H9 (cell line): ENCODE measurements at regions not wholly inside any gene's neighbourhood (a gene's known extent, or its start where the extent isn't known, plus 50 kb on each side); places are given as distances from the start of the nearest gene placed in this dataset.

Experiments
- DNase-seq: peaks from one replicate; pipeline ENCODE4 v3.0.0-alpha.2; 2017
- H2AFZ ChIP-seq: one replicate; pipeline ENCODE4 v1.6.1; 2013; ENCODE audit warnings: mild to moderate bottlenecking, low read length, control low read depth, moderate library complexity
- H2AK5ac ChIP-seq: 2 replicates; pipeline ENCODE4 v1.6.1; 2013; ENCODE audit warnings: low read length, control low read depth, mixed read lengths; ENCODE audit not compliant: insufficient read length
- H2BK120ac ChIP-seq: one replicate; pipeline ENCODE4 v1.6.1; 2013; ENCODE audit warnings: low read depth, mild to moderate bottlenecking, low read length, control low read depth, inconsistent platforms; ENCODE audit not compliant: poor library complexity, severe bottlenecking
- H2BK12ac ChIP-seq: 2 replicates; pipeline ENCODE4 v1.6.1; 2013; ENCODE audit warnings: low read length, control low read depth, mixed read lengths, low read depth; ENCODE audit not compliant: insufficient read length
- H2BK15ac ChIP-seq: 2 replicates; pipeline ENCODE4 v1.6.1; 2013; ENCODE audit warnings: low read depth, low read length, control low read depth
- H2BK20ac ChIP-seq: one replicate; pipeline ENCODE4 v1.6.1; 2013; ENCODE audit warnings: low read depth, mild to moderate bottlenecking, low read length, control low read depth, inconsistent platforms; ENCODE audit not compliant: poor library complexity, severe bottlenecking
- H2BK5ac ChIP-seq: 2 replicates; pipeline ENCODE4 v1.6.1; 2013; ENCODE audit warnings: low read length, control low read depth, mixed read lengths; ENCODE audit not compliant: insufficient read length
- H3K14ac ChIP-seq: 2 replicates; pipeline ENCODE4 v1.6.1; 2013; ENCODE audit warnings: low read length, control low read depth; ENCODE audit not compliant: insufficient read depth
- H3K18ac ChIP-seq: 2 replicates; pipeline ENCODE4 v1.6.1; 2013; ENCODE audit warnings: low read depth, mild to moderate bottlenecking, mixed read lengths, low read length, control low read depth; ENCODE audit not compliant: insufficient read length
- H3K23ac ChIP-seq: 2 replicates; pipeline ENCODE4 v1.6.1; 2013; ENCODE audit warnings: low read length, control low read depth, mixed read lengths, low read depth; ENCODE audit not compliant: insufficient read length
- H3K23me2 ChIP-seq: 2 replicates; pipeline ENCODE4 v1.6.1; 2013; ENCODE audit warnings: low read depth, mild to moderate bottlenecking, mixed read lengths, low read length, control low read depth; ENCODE audit not compliant: insufficient read length, poor library complexity, severe bottlenecking
- H3K27ac ChIP-seq: 2 replicates; pipeline ENCODE4 v1.5.1; 2013; ENCODE audit warnings: low read length, control low read depth, mixed read lengths, low read depth; ENCODE audit not compliant: insufficient read length
- H3K27me3 ChIP-seq: 2 replicates; pipeline ENCODE4 v1.6.1; 2013; ENCODE audit warnings: low read length, control low read depth, inconsistent platforms; ENCODE audit not compliant: insufficient read depth
- H3K4ac ChIP-seq: 2 replicates; pipeline ENCODE4 v1.6.1; 2013; ENCODE audit warnings: low read depth, mild to moderate bottlenecking, control low read depth, inconsistent platforms, low read length, moderate library complexity
- H3K4me1 ChIP-seq: 2 replicates; pipeline ENCODE4 v1.6.1; 2013; ENCODE audit warnings: low read length, control low read depth, inconsistent platforms; ENCODE audit not compliant: insufficient read depth
- H3K4me2 ChIP-seq: 2 replicates; pipeline ENCODE4 v1.6.1; 2013; ENCODE audit warnings: low read length, control low read depth, mixed read lengths; ENCODE audit not compliant: insufficient read length, insufficient read depth
- H3K56ac ChIP-seq: 2 replicates; pipeline ENCODE4 v1.6.1; 2013; ENCODE audit warnings: low read depth, mild to moderate bottlenecking, mixed read lengths, low read length, control low read depth; ENCODE audit not compliant: insufficient read length
- H3K79me1 ChIP-seq: 2 replicates; pipeline ENCODE4 v1.6.1; 2013; ENCODE audit warnings: low read depth, mild to moderate bottlenecking, moderate library complexity, low read length, control low read depth, inconsistent platforms; ENCODE audit not compliant: insufficient read depth, poor library complexity, severe bottlenecking
- H3K79me2 ChIP-seq: 2 replicates; pipeline ENCODE4 v1.6.1; 2013; ENCODE audit warnings: low read length, control low read depth, inconsistent platforms; ENCODE audit not compliant: insufficient read depth
- H3K9ac ChIP-seq: 2 replicates; pipeline ENCODE4 v1.6.1; 2013; ENCODE audit warnings: low read length, control low read depth, mixed read lengths; ENCODE audit not compliant: insufficient read length; ENCODE audit errors: extremely low read depth
- H3K9me3 ChIP-seq: one replicate; pipeline ENCODE4 v1.6.1; 2013; ENCODE audit warnings: low read depth, low read length, inconsistent platforms; ENCODE audit not compliant: control insufficient read depth
- H3T11ph ChIP-seq: one replicate; pipeline ENCODE4 v1.6.1; 2013; ENCODE audit warnings: mild to moderate bottlenecking, low read length, control low read depth, inconsistent platforms
- H4K20me1 ChIP-seq: one replicate; pipeline ENCODE4 v1.6.1; 2013; ENCODE audit not compliant: control insufficient read depth, insufficient read length, insufficient read depth
- H4K5ac ChIP-seq: 2 replicates; pipeline ENCODE4 v1.6.1; 2013; ENCODE audit warnings: low read depth, mild to moderate bottlenecking, mixed read lengths, low read length, control low read depth; ENCODE audit not compliant: insufficient read length
- H4K8ac ChIP-seq: replicated peaks from 2 replicates; pipeline ENCODE4 v1.6.1; 2013; ENCODE audit warnings: low read length, control low read depth, mixed read lengths, low read depth; ENCODE audit not compliant: insufficient read length
- H4K91ac ChIP-seq: 2 replicates; pipeline ENCODE4 v1.6.1; 2013; ENCODE audit warnings: low read depth, mild to moderate bottlenecking, moderate library complexity, mixed read lengths, low read length, control low read depth; ENCODE audit not compliant: insufficient read length
- H3K27ac Mint-ChIP-seq, 3 experiments: 2 replicates in 2 of 3; 3 replicates in 1 of 3; pipeline ENCODE4 v1.8.0; 2020 to 2021; ENCODE audit warnings: mixed read lengths in 3 of 3, mild to moderate bottlenecking in 1 of 3, moderate library complexity in 1 of 3
- H3K27me3 Mint-ChIP-seq: 2 replicates; pipeline ENCODE4 v1.8.0; 2021; ENCODE audit warnings: low read depth, mild to moderate bottlenecking, moderate library complexity, mixed read lengths
- H3K36me3 Mint-ChIP-seq, 3 experiments: 2 replicates in 2 of 3; 3 replicates in 1 of 3; pipeline ENCODE4 v1.8.0; 2020 to 2021; ENCODE audit warnings: low read depth in 3 of 3, mixed read lengths in 3 of 3; ENCODE audit not compliant: insufficient read depth in 1 of 3
- H3K4me1 Mint-ChIP-seq, 2 experiments: 2 replicates each; pipeline ENCODE4 v1.8.0; 2020; ENCODE audit warnings: mixed read lengths in 2 of 2
- H3K4me3 Mint-ChIP-seq, 2 experiments: 2 replicates in 1 of 2; 3 replicates in 1 of 2; pipeline ENCODE4 v1.8.0; 2020 to 2021; ENCODE audit warnings: mild to moderate bottlenecking in 2 of 2, mixed read lengths in 2 of 2, moderate library complexity in 1 of 2
- H3K9me3 Mint-ChIP-seq, 2 experiments: 2 replicates in 1 of 2; 3 replicates in 1 of 2; pipeline ENCODE4 v1.8.0; 2020; ENCODE audit warnings: mild to moderate bottlenecking in 2 of 2, mixed read lengths in 2 of 2, moderate library complexity in 1 of 2
- CTCF ChIP-seq: fragments of 200-600 bp; sonication (generic); conservative IDR thresholded peaks from 3 replicates; pipeline ENCODE4 v1.8.0; 2021; ENCODE audit warnings: antibody characterized with exemption, mild to moderate bottlenecking
- WGBS: extraction: QIAGEN DNeasy Blood & Tissue Kit; methylation state at CpG from one replicate; pipeline ENCODE4 v1.1.7; 2013; ENCODE audit warnings: missing lambda C conversion rate, low lambda C conversion rate, mixed read lengths; ENCODE audit not compliant: insufficient read length; ENCODE audit errors: extremely low coverage; 5-methylcytosine and 5-hydroxymethylcytosine counted together

GRCh38 chr9:91006046-91006445 lies 204.4 kb downstream of the SYK start:
- H3K79me1 ChIP-seq = no peaks in the 10 kb centered on the region
- H2BK120ac ChIP-seq = no peak overlapping the region
- H2BK20ac ChIP-seq = no peak overlapping the region
- H3K27ac Mint-ChIP-seq = no peak overlapping the region
- no peak overlapping the region for H3K27ac ChIP-seq
- H4K8ac ChIP-seq = no peak overlapping the region
- no peaks in the 10 kb centered on the region for H3K79me2 ChIP-seq
- H3K4ac ChIP-seq = no peak overlapping the region
- H3K4me1 Mint-ChIP-seq = no peaks in the 10 kb centered on the region
- H3K4me1 ChIP-seq = no peaks in the 10 kb centered on the region
- H2BK15ac ChIP-seq = no peak overlapping the region
- H4K20me1 ChIP-seq = no peaks in the 10 kb centered on the region
- H3K18ac ChIP-seq = no peak overlapping the region
- no peak overlapping the region for H4K91ac ChIP-seq
- H3K27me3 ChIP-seq = no peaks in the 10 kb centered on the region
- no peak overlapping the region for H3K9ac ChIP-seq
- no peak for DNase-seq
- peaks cover 5 to 16% (median 7%) of the 10 kb centered on the region in 3 experiments; a peak in 6 of 7 replicates for H3K36me3 Mint-ChIP-seq
- H2BK12ac ChIP-seq = no peak overlapping the region
- H2AFZ ChIP-seq = no peak overlapping the region
- TF ChIP-seq CTCF = no peak
- H3K23me2 ChIP-seq = no peaks in the 10 kb centered on the region
- H3K27me3 Mint-ChIP-seq = no peaks in the 10 kb centered on the region; the same call in none of the 2 replicates
- no peak overlapping the region for H2BK5ac ChIP-seq
- H3K4me2 ChIP-seq = no peak overlapping the region
- no peak overlapping the region for H4K5ac ChIP-seq
- no peak overlapping the region for H2AK5ac ChIP-seq
- H3K9me3 Mint-ChIP-seq = peaks cover 13 to 23% of the 10 kb centered on the region in 2 experiments
- H3K9me3 ChIP-seq = peaks cover 5% of the 10 kb centered on the region
- H3K14ac ChIP-seq = no peak overlapping the region
- H3K4me3 Mint-ChIP-seq = no peak overlapping the region
- no peak overlapping the region for H3K23ac ChIP-seq
- no peak overlapping the region for H3T11ph ChIP-seq
- H3K56ac ChIP-seq = no peak overlapping the region
- no CpG with 5 or more reads among the region's 3 CpGs for WGBS
